IPS-NIHi7 (cell line): ENCODE measurements at regions not wholly inside any gene's neighbourhood (a gene's known extent, or its start where the extent isn't known, plus 50 kb on each side); places are given as distances from the start of the nearest gene placed in this dataset.
"Not testable (repeated sequence)": the region's sequence is repeated elsewhere in the genome, so short reads cannot be mapped to it uniquely, and the experiment has no call there.

Experiments
- DNase-seq: peaks from one replicate; pipeline ENCODE4 v3.0.0; 2012; ENCODE audit warnings: mixed read lengths; ENCODE audit errors: extremely low spot score

DNA sequence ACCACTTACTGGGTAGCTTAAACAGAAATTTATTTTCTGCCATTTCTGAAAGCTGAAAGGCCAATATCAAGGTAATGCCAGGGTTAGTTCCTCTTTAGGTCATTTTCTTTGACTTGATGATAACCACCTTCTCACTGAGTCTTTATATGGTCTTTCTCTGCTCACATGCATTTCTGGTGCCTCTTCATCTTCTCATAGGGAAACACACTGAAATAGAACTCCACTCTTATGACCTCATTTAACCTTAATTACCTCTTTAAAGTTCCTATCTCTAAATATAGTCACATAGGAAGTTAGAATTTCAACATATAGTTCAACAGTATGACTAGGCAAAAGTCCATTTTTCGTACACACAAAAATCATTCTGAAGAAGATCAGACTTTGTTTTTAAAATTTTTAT, 616.8 kb upstream of the VRK2 start:
- DNase-seq = no peak

DNA sequence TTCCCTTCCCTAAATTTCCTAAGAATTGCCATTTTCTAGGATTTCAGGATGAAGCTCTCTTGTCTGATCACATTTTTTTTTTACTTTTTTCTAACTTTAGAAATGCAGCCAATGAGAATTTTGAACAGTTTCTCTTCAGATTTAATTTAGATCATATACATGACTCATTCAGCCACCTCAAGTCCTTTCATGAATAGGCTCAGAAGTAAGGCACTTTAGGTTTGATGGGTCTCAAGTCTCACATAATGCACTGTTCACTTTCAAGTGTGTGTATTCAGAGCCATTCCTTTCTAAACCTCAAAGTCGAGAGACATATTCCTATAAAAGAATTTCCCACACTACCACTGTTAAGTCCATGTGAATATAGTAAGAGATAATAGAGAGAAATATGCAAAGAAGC, 614.1 kb upstream of the VRK2 start:
- DNase-seq = no peak

- DNase-seq = no peak
Observed at GRCh38 chr2:57434441-57434840, 612.2 kb upstream of the VRK2 start.

DNA sequence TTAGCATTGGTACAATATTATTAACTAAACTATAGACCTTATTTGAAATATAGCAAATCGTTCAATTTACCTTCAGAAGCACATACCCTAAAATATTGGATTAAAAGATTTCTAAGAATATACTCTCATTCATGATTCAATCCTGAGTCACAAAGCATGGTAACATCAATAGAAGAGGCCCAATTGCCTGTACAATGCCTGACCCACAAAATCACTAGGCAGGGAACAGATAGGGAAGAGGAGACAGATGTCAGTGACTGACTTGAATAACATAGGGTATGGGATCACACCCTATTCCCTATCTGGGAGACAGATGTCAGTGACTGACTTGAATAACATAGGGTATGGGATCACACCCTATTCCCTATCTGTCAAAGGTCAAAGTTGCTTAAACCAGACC, 611.6 kb upstream of the VRK2 start:
- DNase-seq = no peak

DNA sequence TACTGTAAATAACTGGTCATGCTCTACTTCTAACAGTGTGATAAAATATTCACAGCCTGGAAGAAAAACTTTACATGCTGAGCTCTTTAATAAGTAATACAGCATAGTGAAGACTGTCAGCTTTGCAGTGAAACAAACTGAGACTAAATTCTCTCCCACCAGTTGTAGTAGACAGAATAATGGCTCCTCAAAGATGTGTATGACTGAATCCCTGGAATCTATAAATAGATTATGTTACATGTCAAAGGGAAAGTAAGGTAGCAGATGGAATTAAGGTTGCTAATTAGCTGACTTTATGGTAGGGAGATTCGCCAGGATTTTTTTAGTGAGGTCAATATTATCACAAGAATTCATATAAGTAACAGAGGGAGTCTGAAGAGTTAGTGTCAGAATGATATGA, 609.5 kb upstream of the VRK2 start:
- no peak for DNase-seq

- no peak for DNase-seq
Observed at GRCh38 chr2:57440437-57440836, 606.2 kb upstream of the VRK2 start.

DNA sequence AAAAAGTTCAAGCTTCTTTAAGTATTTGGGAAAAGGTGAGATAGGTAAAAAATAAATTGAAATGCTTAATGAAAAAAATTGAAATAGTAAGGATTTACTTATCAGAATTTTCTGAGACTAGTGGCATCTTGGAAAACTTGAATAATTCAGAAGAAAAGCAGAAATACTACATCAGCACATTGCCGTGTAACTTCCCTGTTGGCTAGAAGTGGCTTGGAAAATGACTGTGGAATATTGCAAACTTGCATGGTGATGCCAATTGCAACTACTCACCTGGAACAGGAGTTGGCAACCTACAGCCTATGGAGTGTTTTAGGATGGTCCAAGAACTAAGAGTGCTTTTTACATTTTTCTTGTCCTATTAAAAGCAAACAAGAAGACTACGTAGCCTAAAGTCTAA, 603.5 kb upstream of the VRK2 start:
- no peak for DNase-seq

DNA sequence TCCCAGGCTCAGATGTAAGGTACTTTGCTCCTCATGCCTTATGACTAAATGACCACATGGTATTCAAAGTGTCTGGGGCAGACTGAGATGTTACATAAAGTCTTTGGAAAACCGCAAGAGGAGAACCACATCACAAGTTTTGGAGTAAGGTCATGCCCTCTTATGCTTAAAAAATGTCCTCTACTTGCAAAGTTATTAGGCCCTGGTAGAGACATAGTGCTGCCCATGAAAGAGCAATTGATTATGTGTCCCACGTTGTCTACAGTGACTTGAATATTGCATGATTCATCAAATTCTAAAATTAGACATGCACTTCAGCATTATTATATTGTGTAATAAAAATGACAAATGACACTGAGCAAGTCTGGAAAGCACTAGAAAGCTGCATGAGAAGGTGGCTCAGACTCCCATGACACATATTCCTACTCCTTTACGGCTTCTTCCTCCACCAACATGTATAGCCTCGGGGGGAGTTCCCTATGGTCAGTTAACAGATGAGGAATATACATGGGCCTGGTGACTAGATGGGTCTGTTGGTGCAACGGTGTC, 602.6 kb upstream of the VRK2 start:
- no peak for DNase-seq

DNA sequence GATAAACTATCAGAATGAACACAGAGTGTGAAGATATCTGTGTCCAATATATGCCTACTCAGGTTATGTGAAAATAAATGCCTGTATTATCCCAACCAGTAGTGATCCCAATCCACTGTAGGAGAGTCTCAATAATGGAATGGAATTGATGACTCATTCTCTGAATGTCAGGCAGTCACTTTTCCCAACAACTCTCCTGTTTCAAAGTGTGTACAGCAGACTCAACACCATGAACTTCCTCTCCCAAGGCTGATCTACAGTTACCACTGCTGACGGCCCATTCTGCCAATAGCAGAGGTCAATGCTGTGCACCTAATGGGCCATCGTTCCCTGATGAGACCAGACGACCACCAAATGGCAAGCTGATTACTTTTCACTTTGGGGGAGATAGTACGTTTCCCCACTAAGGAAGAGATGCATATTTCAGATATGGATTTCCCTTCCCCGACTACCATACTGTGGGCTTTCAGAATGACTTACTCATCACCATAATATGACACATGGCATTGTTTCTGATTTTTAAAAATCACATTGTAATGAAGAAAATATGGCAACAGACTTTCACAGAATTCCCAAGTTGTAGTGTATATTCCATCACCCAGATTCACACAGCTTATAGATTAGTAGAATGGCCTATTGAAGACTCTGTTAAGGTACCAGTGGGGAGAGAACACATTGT, 601.7 kb upstream of the VRK2 start:
- DNase-seq = no peak

DNA sequence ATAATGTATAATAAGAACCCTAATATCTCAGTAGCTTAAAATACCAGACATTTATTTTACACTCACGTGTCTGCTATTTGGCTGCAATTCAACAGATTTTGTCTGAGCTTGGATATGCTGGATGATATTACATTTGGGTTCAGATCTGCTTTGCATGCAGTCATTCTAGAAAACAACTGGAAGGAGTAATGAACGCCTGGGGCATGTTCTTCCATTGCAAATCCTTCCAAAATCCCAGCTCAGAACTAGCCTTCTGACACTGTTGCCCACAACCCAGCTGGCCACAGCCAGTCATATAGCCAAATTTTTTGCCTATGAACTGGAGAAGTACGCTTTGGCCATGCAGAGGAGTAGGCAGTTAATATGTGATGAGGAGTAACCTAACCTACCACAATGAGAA, 597.8 kb upstream of the VRK2 start:
- no peak for DNase-seq

- peak; percentile 8 for DNase-seq
Observed at GRCh38 chr2:57450170-57450569, 596.4 kb upstream of the VRK2 start.

DNA sequence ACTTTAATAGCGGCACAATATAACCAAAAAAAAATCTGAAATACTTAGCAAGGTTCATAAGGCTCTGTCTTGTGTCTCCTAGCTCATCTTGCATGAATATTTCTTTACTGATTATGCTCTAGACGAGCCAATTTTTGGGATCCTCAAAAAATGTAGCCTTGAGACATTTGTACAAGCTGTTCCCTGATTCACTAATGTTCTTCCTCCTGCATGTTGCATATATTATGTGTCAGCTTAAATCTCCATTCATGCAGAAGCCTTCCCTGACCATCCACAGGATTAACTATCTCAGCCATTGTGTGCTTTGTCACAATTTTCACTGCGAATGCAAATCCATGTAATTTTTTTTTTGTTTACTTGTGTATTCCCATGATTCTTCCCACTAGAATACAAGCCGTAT, 594.0 kb upstream of the VRK2 start:
- no peak for DNase-seq

- peak; percentile 14 for DNase-seq
Observed at GRCh38 chr2:57453945-57454344, 592.7 kb upstream of the VRK2 start.

DNA sequence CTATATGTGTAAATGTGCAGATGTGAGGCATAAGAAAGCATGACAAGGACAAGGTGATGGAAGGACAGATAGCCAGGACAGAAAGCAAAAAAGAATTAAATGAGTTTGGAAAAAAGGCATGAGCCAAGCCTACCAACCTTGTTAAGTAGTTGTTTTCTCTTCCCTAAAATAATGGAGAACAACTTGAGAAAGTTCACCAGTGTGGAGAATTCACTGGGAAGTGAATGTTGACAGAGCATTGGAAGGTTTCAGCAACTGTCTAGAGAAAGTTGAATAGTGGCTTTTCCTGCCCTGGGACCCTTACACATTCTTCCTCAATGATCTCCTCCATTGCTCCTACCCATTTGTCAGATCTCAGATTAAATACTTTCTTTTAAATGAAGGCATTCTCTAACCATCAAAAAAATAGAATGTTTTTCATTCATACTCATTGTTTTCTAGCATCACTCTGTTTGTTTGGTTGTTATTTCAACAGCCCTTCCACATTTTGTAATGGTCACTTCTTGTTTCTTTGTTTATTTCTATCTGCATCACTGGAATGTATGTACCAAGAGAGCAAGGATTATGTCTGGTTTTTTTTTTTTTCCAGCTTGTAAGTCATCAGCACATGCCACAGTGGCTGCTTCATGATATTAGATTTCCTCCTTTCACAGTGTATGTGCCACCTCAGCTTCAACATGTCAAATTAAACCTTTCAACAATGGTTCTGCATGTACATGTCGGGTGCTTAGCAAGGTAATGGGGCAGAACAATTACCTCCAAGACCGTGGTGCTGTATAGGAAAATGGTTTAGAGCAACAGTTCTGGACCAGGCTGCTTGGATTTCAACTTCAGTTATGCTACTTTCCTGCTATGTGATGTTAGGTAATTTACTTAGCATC, 586.0 kb upstream of the VRK2 start:
- DNase-seq = no peak

DNA sequence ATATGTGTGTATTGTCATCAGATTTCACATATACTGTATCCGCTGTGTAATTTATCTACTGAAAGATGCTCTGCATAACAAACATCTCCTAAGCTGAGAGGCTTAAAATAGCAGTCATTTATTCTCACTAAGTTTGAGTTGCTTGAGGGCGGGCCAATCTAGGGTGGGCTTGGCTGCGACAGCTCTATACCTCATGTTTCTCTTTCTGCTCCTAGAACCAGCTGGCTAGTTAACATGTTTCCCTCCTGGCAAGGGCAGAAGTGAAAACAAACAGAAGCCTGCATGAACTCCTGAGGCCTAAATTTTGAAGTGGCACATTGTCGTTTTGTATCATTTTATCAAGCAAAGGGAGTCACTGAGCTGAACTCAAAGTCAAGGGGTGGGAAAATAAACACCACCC, 585.0 kb upstream of the VRK2 start:
- no peak for DNase-seq

DNA sequence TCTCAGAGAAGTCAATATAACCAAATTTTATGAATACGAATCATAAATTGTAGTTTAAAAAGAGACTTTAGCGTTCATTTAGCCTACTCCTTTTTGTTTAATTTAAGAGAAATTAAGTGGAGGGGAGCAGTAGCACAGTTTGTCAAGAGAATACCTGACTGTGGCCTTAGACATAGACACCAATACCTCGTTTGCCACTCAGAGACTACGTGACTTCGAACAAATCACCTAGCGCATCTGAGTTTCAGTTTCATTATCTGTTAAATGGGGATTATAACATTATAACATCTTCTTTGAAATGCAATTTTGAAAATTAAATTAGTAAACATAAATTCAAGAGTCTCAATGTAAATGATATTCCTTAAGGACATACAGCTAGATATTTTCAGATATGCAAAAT, 581.5 kb upstream of the VRK2 start:
- DNase-seq = no peak

DNA sequence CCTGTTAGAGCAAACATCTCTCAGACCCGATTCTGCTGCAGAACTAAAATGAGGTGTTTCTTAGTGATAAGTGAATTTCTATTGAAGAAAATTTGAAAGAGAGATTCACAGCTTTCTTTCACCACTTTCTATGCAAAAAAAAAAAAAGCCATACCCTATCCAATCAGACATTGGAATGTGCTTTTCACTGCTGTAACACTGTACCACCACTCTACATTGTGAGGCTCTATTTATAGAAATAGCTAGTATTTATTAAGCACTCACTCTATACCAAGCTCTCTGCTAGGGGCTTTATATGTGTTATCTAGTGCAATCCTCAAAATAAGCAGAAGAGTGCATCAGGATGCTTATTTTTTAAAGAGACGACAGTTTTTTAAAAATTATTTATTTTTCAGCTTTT, 580.6 kb upstream of the VRK2 start:
- DNase-seq = no peak

DNA sequence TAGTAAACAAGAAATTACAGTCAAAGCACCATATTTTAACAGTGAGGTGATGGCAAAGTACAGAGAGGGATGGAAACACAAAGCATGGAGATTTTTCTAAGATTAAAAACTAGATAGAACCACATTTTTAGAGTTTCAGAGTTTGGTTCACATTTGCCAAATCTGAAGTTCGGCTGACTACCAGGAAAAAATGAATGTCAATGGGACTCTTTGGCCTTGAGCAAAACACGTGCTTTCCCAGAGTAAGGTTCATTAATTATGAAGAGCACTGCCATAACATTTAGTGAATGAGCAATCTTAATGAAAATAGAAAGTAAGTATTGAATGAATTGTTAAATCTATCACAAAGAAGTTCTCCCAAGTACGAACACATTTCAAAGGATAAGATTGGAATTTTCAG, 571.2 kb upstream of the VRK2 start:
- no peak for DNase-seq

DNA sequence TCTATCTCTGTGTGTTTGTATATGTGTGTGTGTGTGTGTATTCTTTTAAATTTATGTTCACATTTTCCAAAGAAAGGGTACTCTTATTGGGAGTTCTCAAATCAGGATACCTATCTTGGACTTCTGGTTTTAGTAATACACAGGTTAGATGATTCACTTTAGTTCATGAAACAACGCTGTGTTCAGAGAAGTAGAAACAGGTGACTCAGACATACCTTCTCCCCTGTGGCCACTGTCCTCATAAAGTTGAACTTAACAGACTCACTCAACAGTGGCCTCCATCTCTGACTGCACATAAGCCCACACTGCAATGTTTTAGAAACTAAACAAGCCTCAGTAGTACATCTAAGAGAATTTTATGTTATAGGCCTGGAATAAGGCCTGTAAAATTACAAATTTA, 566.6 kb upstream of the VRK2 start:
- DNase-seq = no peak

DNA sequence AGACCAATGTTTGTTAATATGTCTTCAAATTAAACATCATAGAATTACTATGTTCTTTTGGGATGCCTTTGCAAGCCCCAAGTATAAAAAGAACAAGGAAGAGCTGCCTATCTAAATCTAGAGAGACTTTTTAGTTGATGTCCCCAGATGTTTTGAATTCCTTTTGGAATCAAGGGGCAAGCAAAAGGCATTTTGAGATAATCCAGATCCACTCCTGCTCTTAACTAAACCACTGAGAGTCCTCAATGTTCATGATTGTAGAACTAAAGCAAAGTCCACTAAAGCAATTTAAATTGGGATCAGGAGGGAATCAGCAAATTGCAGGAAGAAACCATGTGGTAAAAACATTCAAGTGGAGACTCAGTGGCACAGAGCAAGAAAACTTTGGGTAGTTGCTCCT, 558.5 kb upstream of the VRK2 start:
- no peak for DNase-seq

- DNase-seq = no peak
Observed at GRCh38 chr2:57490741-57491140, 555.9 kb upstream of the VRK2 start.

- DNase-seq = no peak
Observed at GRCh38 chr2:57491213-57491612, 555.4 kb upstream of the VRK2 start.

DNA sequence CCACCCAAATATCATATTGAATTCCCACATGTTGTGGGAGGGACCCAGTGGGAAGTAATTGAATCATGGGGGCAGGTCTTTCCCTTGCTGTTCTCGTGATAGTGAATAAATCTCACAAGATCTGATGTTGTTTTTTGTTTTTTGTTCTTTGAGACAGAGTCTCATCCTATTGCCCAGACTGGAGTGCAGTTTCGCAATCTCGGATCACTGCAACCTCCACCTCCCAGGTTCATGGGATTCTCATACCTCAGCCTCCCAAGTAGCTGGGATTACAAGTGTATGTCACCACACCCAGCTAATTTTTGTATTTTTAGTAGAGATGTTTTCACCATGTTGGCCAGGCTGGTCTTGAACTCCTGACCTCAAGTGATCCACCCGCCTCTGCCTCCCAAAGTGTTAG, 552.6 kb upstream of the VRK2 start:
- DNase-seq = not testable (repeated sequence)
